HCT116 (cell line): ENCODE measurements at regions not wholly inside any gene's neighbourhood (a gene's known extent, or its start where the extent isn't known, plus 50 kb on each side); places are given as distances from the start of the nearest gene placed in this dataset.

Experiments used
- ATF3 ChIP-seq: IDR thresholded peaks from 2 replicates; pipeline ENCODE4 v1.6.1; 2012
- CEBPB ChIP-seq: IDR thresholded peaks from 2 replicates; pipeline ENCODE4 v1.6.1; 2012; ENCODE audit warnings: low read depth
- CTCF ChIP-seq, 3 experiments: fragments of 200-600 bp in 1 of 3; sonication (generic) in 1 of 3; IDR thresholded peaks in 2 of 3; conservative IDR thresholded peaks in 1 of 3; 2 replicates each; pipeline ENCODE4 v1.5.1; 2012 to 2017; ENCODE audit warnings: low read depth in 2 of 3, low read length in 2 of 3, antibody characterized with exemption in 1 of 3, borderline replicate concordance in 1 of 3, control low read depth in 1 of 3, mild to moderate bottlenecking in 1 of 3, mixed read lengths in 1 of 3, mixed run types in 1 of 3, moderate library complexity in 1 of 3; ENCODE audit not compliant: insufficient read depth in 1 of 3
- EZH2 ChIP-seq: fragments of 200-600 bp; sonication (generic); IDR thresholded peaks from 2 replicates; pipeline ENCODE4 v1.6.1; 2017; ENCODE audit warnings: antibody characterized with exemption, mixed run types
- EZH2phosphoT487 ChIP-seq: fragments of 200-600 bp; IDR thresholded peaks from 2 replicates; pipeline ENCODE4 v1.6.1; 2018; ENCODE audit warnings: antibody characterized with exemption, borderline replicate concordance
- MAX ChIP-seq: IDR thresholded peaks from 2 replicates; pipeline ENCODE4 v1.6.1; 2012
- POLR2A ChIP-seq: IDR thresholded peaks from 2 replicates; pipeline ENCODE4 v1.7.0; 2011; ENCODE audit warnings: borderline replicate concordance; ENCODE audit not compliant: insufficient read depth, insufficient read length; ENCODE audit errors: extremely low read depth
- POLR2AphosphoS5 ChIP-seq: IDR thresholded peaks from 2 replicates; pipeline ENCODE4 v1.6.1; 2011; ENCODE audit warnings: mild to moderate bottlenecking, low read depth, low read length, moderate library complexity
- RAD21 ChIP-seq: IDR thresholded peaks from 2 replicates; pipeline ENCODE4 v1.6.1; 2012; ENCODE audit warnings: low read depth, mild to moderate bottlenecking
- REST ChIP-seq: IDR thresholded peaks from 2 replicates; pipeline ENCODE4 v1.6.1; 2012; ENCODE audit warnings: low read depth
- SIN3A ChIP-seq: IDR thresholded peaks from 2 replicates; pipeline ENCODE4 v1.6.1; 2012; ENCODE audit warnings: low read depth
- SP1 ChIP-seq: IDR thresholded peaks from 2 replicates; pipeline ENCODE4 v1.6.1; 2012; ENCODE audit warnings: low read depth

GRCh38 chr20:53749499-53749898, 155.9 kb upstream of the ZNF217 start:
- TF ChIP-seq POLR2A (no peak), MAX (no peak), POLR2AphosphoS5 (no peak), ATF3 (no peak), CTCF (IDR thresholded peaks at IDR 0.05 in 2 of 3, conservative IDR thresholded peaks at IDR 0.05 in 1 of 3; ENCODE audit: borderline replicate concordance in 1 of 3, insufficient read depth in 1 of 3, low read depth in 2 of 3, low read length in 2 of 3) (0 out of 6 replicates have a peak, but pooled peaks of 1 of the 3 experiments have one; percentile 7), REST (no peak), SIN3A (no peak), RAD21 (no peak), CEBPB (no peak), SP1 (no peak), EZH2 (no peak), EZH2phosphoT487 (no peak)
